Stimulated activated CD4-positive, alpha-beta T cell treated with anti-CD3 and anti-CD28 coated beads, Interleukin-15, amount 100 ng/mL, for 48 hours (primary cell): ENCODE measurements at regions not wholly inside any gene's neighbourhood (a gene's known extent, or its start where the extent isn't known, plus 50 kb on each side); places are given as distances from the start of the nearest gene placed in this dataset.
A peak's percentile ranks its signal among the peaks of the same experiment; 100 is the strongest.

Experiments
- DNase-seq, 2 donors: peaks; one replicate each; pipeline ENCODE4 v3.0.0-alpha.2; 2020; ENCODE audit warnings: low read depth in 2 of 2

DNA sequence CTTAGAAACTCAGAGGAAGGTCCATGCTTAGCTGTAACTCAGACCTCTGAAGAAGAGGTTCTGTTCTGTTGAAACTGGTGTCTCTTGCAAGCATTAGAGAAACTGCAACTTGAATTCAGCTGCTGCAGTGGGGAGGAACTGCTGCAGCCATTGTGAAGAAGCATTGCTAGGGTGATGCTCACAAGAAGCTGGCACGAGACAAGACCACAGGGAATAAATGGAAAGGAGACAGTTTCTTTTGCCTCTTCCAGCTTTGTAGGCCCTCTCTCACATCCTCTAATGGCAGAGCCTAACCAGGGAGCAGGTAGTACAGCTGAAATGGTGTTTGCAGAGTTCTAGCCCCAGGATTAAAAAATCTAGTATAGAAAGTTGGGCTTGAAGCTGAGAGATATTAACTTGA lies 148.0 kb upstream of the DMAC1 start:
- no peak for DNase-seq

DNA sequence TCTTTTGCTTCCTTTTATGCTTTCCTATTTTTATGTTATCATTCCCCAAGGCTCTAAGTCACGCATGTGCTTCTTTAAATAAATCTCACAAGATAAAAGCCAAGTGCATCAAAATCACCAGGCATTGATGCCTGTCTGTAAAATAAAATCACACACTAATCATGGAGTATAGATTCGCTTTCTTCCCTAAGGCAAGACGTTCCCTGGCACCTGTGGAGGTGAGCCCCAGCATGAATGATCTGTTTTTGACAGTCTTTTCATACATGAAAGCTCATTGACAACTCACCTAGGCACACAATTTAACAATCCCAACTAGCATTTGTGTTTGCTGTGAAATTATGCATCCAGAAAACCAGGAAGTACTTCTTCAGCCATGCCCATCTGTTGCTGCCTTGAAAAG lies 146.9 kb upstream of the DMAC1 start:
- no peak for DNase-seq

- no peak for DNase-seq
Observed at GRCh38 chr9:7944572-7944971, 145.0 kb upstream of the DMAC1 start.

- DNase-seq = no peak
Observed at GRCh38 chr9:7937761-7938491, 138.3 kb upstream of the DMAC1 start.

GRCh38 chr9:7936996-7937395 lies 137.4 kb upstream of the DMAC1 start:
- DNase-seq = no peak

DNA sequence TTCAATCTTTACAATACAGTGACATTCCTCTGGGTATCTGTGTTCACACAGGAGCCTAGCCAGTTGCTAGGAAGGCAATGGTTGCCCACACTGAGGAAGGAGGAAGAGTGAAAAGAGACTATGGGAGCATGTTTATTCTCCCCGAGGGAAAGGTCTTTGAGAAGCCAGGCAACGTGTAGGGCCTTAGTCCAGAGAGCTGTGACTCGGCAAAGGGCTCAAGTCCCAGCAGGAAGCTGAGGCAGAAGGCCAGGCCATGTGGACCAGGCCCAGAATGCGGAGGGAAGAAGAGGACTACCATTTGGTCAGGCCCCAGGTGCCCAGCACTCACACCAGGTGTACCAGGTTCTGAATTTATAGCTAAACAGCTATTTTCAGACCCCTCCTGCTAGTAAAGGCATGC lies 136.6 kb upstream of the DMAC1 start:
- DNase-seq = no peak

GRCh38 chr9:7935681-7936080 lies 136.1 kb upstream of the DMAC1 start:
- DNase-seq = no peak

GRCh38 chr9:7932767-7933166 lies 133.2 kb upstream of the DMAC1 start:
- no peak for DNase-seq

DNA sequence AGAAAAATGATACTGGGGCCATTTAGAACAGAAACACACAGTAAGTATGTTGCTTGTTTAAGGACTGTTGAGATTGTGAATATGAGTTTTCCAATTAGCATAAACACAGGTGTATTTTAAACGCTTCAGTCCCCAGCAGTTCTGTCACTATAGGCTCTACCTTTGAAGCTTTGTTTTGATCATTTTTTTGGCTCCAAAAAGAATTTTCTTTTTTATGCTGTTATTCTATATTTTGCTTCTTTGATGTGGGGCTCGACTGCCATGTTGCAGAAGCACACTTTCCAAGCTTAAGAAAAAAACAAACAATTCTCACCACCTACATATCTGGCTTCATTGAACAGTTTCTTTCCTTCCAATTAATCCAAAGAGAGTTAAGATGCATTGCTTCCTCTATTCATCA lies 131.0 kb upstream of the DMAC1 start:
- no peak for DNase-seq

DNA sequence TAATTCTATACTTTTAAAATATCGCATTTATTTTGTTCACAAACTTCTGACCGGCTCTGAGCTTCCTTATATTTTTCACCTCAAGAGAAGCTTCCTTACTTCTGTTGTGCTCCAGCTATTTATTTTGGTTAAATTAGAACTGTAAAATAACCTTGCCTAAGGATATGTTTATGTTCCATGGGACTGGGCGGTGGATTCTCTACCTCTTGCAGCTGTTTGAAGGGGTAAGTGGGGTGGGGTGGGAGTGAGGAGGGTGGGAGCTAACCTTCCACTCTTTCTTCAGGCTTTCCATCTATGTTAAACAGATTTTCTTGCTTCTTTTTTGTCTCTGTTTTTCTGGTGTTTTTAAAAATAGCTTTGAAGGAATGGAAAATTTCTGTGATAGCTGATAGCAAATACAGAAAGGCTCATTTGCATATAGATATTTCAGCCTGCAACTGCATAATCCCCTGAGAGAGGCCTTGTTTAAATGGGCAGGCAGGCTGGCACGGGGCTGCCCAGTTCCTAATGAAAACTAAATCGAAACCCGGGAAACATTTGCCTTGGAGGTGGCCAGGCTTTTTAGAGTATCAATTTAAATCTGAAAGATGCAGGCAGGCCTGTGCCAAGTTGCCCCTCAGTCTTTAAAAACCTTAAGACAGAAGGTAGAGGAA lies 122.1 kb upstream of the DMAC1 start:
- no peak for DNase-seq

- DNase-seq = no peak
Observed at GRCh38 chr9:7912037-7912535, 112.5 kb upstream of the DMAC1 start.

DNA sequence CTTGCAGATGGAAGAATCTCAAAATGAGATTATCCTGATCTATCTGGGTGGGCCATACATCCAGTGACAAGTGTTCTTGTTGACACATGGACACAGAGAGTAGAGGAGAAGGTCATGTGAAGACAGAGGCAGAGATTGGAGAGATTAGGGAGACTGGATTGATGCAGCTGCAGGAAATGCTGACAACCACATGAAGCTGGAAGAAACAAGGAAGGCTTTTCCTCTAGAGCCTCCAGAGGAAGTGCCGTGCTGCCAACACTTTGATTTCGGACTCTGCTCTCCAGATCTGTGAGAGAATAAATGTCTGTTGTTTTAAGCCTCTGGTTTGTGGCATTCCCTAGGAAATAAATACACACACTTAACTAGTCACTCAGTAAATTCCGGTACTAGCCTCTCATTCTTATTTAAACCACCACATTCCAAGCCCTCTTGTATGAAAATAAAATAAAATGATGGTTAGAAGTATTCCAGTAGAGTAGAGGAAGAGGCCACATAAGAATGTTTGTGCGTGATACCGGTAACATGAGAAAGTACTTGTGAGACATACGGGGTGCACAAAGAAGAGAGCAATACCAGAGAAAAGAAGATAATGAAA lies 110.9 kb upstream of the DMAC1 start:
- no peak for DNase-seq

DNA sequence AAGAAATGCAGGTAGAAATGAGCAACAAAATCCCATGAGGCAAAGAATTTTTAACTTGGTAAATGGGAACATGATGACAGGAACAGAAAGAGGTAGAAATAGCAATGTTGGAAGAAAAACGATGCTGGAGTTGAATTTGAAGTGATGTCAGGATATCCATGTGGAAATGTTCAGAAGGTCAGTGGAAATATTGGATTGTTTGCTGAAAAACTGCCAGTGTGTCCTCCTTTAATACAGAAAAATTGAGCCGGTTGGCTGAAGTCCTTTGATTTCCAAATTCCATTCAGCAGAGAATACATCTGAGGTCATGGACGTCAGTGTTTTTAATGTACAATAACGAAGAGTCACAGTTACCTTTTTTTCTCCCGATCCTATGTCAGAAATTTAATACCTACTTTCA lies 110.0 kb upstream of the DMAC1 start:
- DNase-seq = no peak

GRCh38 chr9:7907551-7908337 lies 108.2 kb upstream of the DMAC1 start:
- no peak for DNase-seq

DNA sequence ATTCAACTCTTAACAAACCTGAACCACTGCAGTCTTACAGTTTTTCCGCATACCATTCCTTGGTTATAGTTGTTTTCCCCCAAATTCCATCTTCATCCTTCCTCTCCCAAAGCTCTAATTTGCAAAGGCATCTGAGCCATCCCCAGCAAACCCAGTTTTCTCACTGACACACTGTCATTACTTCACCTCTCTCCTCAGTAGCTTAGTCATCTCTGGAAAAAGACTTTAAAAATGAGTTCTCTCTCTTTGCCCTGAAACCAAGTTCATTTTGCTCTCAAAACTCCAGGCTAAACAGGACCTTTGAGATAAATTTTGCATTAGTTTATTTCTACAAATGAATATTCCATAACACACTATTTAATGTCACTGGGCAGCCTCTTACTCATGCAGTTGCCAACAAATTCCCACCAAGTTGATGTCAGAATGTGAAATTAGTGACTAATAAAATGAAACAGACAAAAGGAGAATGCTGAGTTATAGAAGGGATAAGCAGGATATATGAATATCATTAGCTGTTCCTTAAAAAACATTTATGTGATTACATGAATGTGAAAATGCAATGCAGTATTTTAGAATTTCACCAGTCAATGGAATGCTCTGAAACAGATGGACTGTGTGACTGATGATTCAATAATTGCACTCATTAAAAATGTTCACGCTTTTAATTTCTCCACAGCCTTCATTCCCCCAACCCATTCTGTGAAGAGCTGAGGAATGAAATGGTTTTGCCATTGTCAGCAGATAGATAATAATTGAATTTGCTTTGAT lies 107.4 kb upstream of the DMAC1 start:
- no peak for DNase-seq

DNA sequence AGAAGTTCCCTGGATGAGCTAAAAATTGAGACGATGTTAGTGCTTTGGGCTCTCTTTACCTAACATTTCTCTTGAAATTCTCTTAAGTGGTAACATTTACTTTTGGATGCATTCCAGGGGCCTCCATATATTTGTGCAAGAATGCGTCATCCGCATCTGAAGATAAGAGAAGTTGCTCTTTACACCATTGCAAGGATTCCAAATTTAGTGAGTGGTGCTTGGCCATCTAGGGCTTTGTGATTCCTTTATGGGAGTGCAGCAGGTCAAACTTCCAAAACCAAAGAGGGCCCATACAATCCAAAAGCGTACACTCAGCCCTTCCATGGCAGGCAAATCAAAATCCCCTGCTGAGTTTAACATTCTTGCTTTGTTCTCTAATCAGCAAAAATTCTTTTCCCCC lies 102.0 kb upstream of the DMAC1 start:
- DNase-seq = no peak

- no peak for DNase-seq
Observed at GRCh38 chr9:7900541-7900940, 101.0 kb upstream of the DMAC1 start.

DNA sequence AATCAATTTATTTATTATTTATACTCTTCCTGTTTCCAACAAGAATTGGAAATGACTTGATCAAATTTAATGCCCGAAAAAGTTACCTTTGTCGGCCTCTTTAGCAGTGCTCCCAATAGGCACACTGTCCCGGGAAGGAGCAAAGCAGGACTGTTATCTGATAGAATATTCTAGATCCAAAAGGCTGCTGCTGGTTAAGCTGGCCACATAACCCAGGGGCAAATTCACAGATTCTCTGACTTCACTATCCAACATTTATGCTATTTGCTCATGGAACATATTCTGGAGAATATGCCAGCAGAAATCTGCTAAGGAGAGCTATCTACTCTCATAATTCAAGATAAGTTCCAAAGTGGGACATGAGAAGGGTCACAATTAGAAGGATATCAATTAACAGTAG lies 100.2 kb upstream of the DMAC1 start:
- no peak for DNase-seq

GRCh38 chr9:7894231-7894630 lies 94.7 kb upstream of the DMAC1 start:
- DNase-seq = no peak

DNA sequence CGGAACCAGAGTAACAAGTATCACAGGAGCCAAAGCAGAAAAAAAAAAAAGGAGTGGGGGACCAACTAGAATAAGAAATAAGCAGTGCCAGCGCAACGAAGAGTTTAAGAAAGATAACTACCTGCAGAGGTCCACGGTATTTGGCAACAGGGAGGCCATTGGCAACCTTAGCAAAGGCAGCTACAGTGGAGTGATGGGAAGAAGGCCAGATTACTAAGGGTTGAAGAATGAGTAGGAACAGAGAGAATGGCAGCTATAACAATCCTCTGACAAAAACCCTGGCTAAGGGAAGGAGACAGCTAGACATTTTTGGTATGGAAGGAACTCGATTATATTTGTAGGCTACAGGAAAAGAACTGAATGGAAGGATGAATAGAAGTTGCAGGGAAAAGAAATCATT lies 93.4 kb upstream of the DMAC1 start:
- DNase-seq = no peak

- DNase-seq = peak; percentile 22 to 35
Observed at GRCh38 chr9:7879551-7880245, 80.1 kb upstream of the DMAC1 start.
